Right lobe of liver (tissue), 4 donors: ENCODE measurements at regions not wholly inside any gene's neighbourhood (a gene's known extent, or its start where the extent isn't known, plus 50 kb on each side); places are given as distances from the start of the nearest gene placed in this dataset.

Source experiments
- CTCF ChIP-seq, 4 donors: fragments of 200-600 bp in 3 of 4; fragments of 450-650 bp in 1 of 4; IDR thresholded peaks; one replicate each; pipeline versions ENCODE4 v1.5.1 to v1.8.0; 2016 to 2022; ENCODE audit warnings: antibody characterized with exemption in 4 of 4, mild to moderate bottlenecking in 2 of 4
- POLR2A ChIP-seq: fragments of 450-650 bp; IDR thresholded peaks from one replicate; pipeline ENCODE4 v1.6.1; 2017; ENCODE audit warnings: antibody characterized with exemption, mild to moderate bottlenecking
- donor health status: DM: no; HTN: no; CAD: no.
- donor health status: DM: no; HTN: no; CAD: no.
- donor health status: DM: no; HTN: yes; CAD: no.

- TF ChIP-seq CTCF (IDR thresholded peaks at IDR 0.05) (no peak), POLR2A (no peak)
Observed at GRCh38 chr3:55183201-55183600, 255.3 kb upstream of the LRTM1 start.
